ENCODE measurements at regions not wholly inside any gene's neighbourhood (a gene's known extent, or its start where the extent isn't known, plus 50 kb on each side); places are given as distances from the start of the nearest gene placed in this dataset.

- peak; percentile 13 for DNase-seq (ENCODE audit: low read depth)
Observed at GRCh38 chr2:206212673-206213513, 53.2 kb downstream of the EEF1B2 start.

GRCh38 chr2:206213514-206213845, 53.8 kb downstream of the EEF1B2 start:
- DNase-seq (ENCODE audit: low read depth), result no peak

GRCh38 chr2:206217166-206217565, 57.3 kb upstream of the ZDBF2 start:
- DNase-seq (ENCODE audit: low read depth), result no peak

GRCh38 chr2:206217743-206218142, 56.7 kb upstream of the ZDBF2 start:
- DNase-seq (ENCODE audit: low read depth), result no peak

GRCh38 chr2:206218156-206218555, 56.3 kb upstream of the ZDBF2 start:
- no peak for DNase-seq (ENCODE audit: low read depth)

GRCh38 chr2:206218796-206219499, 55.5 kb upstream of the ZDBF2 start:
- DNase-seq (ENCODE audit: low read depth), result no peak

- no peak for DNase-seq (ENCODE audit: low read depth)
Observed at GRCh38 chr2:206219957-206220356, 54.5 kb upstream of the ZDBF2 start.

GRCh38 chr2:206220997-206221396, 53.5 kb upstream of the ZDBF2 start:
- no peak for DNase-seq (ENCODE audit: low read depth)

All from renal cortical epithelial cell (primary cell).